Neural progenitor cell (in vitro differentiated cells): ENCODE measurements at regions not wholly inside any gene's neighbourhood (a gene's known extent, or its start where the extent isn't known, plus 50 kb on each side); places are given as distances from the start of the nearest gene placed in this dataset.

ENCODE experiments used
- DNase-seq: peaks from one replicate; pipeline ENCODE4 v3.0.0-alpha.2; 2016; ENCODE audit warnings: low spot score
- H2AFZ ChIP-seq: fragments of 200-600 bp; sonication (generic); replicated peaks from 2 replicates; pipeline ENCODE4 v1.6.1; 2016; ENCODE audit warnings: antibody characterized with exemption
- H3F3A ChIP-seq: fragments of 200-600 bp; sonication (generic); 2 replicates; pipeline ENCODE4 v1.6.1; 2016; ENCODE audit warnings: antibody characterized with exemption, low read depth
- H3K27ac ChIP-seq: fragments of 200-600 bp; sonication (generic); 2 replicates; pipeline ENCODE4 v1.5.1; 2016; ENCODE audit warnings: mild to moderate bottlenecking
- H3K27me3 ChIP-seq: fragments of 200-600 bp; sonication (generic); 2 replicates; pipeline ENCODE4 v1.6.1; 2016; ENCODE audit warnings: mild to moderate bottlenecking, moderate library complexity
- H3K36me3 ChIP-seq: fragments of 200-600 bp; sonication (generic); 2 replicates; pipeline ENCODE4 v1.5.1; 2016
- H3K4me1 ChIP-seq: fragments of 200-600 bp; sonication (generic); 2 replicates; pipeline ENCODE4 v1.6.1; 2016; ENCODE audit warnings: mixed run types
- H3K4me2 ChIP-seq: fragments of 200-600 bp; sonication (generic); 2 replicates; pipeline ENCODE4 v1.6.1; 2016
- H3K4me3 ChIP-seq: fragments of 200-600 bp; sonication (generic); 2 replicates; pipeline ENCODE4 v1.5.1; 2016
- H3K79me2 ChIP-seq: fragments of 200-600 bp; sonication (generic); 2 replicates; pipeline ENCODE4 v1.6.1; 2016; ENCODE audit warnings: low read depth
- H3K9ac ChIP-seq: fragments of 200-600 bp; sonication (generic); 2 replicates; pipeline ENCODE4 v1.6.1; 2016
- H3K9me3 ChIP-seq: fragments of 200-600 bp; sonication (generic); 2 replicates; pipeline ENCODE4 v1.5.1; 2016; ENCODE audit warnings: low read depth
- H4K20me1 ChIP-seq: fragments of 200-600 bp; sonication (generic); 2 replicates; pipeline ENCODE4 v1.6.1; 2016; ENCODE audit warnings: low read depth
- H3K27ac Mint-ChIP-seq: 3 replicates; pipeline ENCODE4 v1.8.0; 2021; ENCODE audit warnings: mixed read lengths
- H3K27me3 Mint-ChIP-seq: 2 replicates; pipeline ENCODE4 v1.8.0; 2022; ENCODE audit warnings: low read depth, mild to moderate bottlenecking, inconsistent platforms, moderate library complexity, mixed read lengths; ENCODE audit not compliant: insufficient read depth
- H3K36me3 Mint-ChIP-seq: 3 replicates; pipeline ENCODE4 v1.8.0; 2021; ENCODE audit warnings: mixed read lengths
- H3K4me1 Mint-ChIP-seq: 3 replicates; pipeline ENCODE4 v1.8.0; 2021; ENCODE audit warnings: mixed read lengths
- H3K4me3 Mint-ChIP-seq: 3 replicates; pipeline ENCODE4 v1.8.0; 2021; ENCODE audit warnings: mild to moderate bottlenecking, moderate library complexity, mixed read lengths
- H3K9me3 Mint-ChIP-seq: 3 replicates; pipeline ENCODE4 v1.8.0; 2020; ENCODE audit warnings: mixed read lengths
- EZH2 ChIP-seq: fragments of 200-600 bp; sonication (generic); IDR thresholded peaks from 2 replicates; pipeline ENCODE4 v1.6.1; 2017; ENCODE audit warnings: antibody characterized with exemption, mild to moderate bottlenecking, moderate library complexity
- EZH2phosphoT487 ChIP-seq: fragments of 200-600 bp; sonication (generic); IDR thresholded peaks from 2 replicates; pipeline ENCODE4 v1.6.1; 2017; ENCODE audit warnings: antibody characterized with exemption
- TF ChIP-seq, protein P1 (sequence below): fragments of 200-600 bp; sonication (generic); IDR thresholded peaks from 2 replicates; pipeline ENCODE4 v1.5.1; 2017; ENCODE audit warnings: antibody characterized with exemption, mild to moderate bottlenecking

DNA sequence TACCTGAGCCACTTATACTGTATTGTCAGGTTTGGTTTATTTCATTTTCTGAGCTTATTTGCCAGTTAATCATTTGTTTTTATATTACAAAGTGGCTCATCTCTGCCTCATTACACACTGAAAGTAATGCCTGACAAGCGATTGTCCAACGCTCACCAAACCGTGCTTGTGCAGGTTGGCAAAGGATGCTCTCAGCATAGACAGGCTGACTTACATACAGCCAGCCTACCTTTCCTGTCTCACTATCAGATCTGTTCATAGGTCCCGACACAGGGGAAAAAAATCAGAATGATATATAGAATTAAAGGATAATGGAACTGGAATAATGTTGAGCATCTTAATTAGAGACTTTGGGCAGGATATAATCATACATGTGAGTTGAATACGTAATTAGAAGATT lies 739.7 kb upstream of the RIOK2 start:
- H3K9ac ChIP-seq = no peak overlapping the region
- no peak for DNase-seq
- H3K4me3 ChIP-seq = no peak overlapping the region
- Mint-ChIP-seq H3K4me3 (no peak overlapping the region), H3K9me3 (no peaks in the 10 kb centered on the region), H3K27ac (no peak overlapping the region), H3K36me3 (no peaks in the 10 kb centered on the region), H3K4me1 (no peaks in the 10 kb centered on the region), H3K27me3 (no peaks in the 10 kb centered on the region)
- no peaks in the 10 kb centered on the region for H3K79me2 ChIP-seq
- H2AFZ ChIP-seq = no peak overlapping the region
- TF ChIP-seq, protein P1, sequence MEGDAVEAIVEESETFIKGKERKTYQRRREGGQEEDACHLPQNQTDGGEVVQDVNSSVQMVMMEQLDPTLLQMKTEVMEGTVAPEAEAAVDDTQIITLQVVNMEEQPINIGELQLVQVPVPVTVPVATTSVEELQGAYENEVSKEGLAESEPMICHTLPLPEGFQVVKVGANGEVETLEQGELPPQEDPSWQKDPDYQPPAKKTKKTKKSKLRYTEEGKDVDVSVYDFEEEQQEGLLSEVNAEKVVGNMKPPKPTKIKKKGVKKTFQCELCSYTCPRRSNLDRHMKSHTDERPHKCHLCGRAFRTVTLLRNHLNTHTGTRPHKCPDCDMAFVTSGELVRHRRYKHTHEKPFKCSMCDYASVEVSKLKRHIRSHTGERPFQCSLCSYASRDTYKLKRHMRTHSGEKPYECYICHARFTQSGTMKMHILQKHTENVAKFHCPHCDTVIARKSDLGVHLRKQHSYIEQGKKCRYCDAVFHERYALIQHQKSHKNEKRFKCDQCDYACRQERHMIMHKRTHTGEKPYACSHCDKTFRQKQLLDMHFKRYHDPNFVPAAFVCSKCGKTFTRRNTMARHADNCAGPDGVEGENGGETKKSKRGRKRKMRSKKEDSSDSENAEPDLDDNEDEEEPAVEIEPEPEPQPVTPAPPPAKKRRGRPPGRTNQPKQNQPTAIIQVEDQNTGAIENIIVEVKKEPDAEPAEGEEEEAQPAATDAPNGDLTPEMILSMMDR = no peak
- TF ChIP-seq EZH2phosphoT487 (no peak), EZH2 (no peak)
- H3K4me1 ChIP-seq = no peaks in the 10 kb centered on the region
- no peaks in the 10 kb centered on the region for H4K20me1 ChIP-seq
- no peaks in the 10 kb centered on the region for H3F3A ChIP-seq
- no peaks in the 10 kb centered on the region for H3K27me3 ChIP-seq
- no peaks in the 10 kb centered on the region for H3K9me3 ChIP-seq
- no peak overlapping the region for H3K27ac ChIP-seq
- H3K36me3 ChIP-seq = no peaks in the 10 kb centered on the region
- H3K4me2 ChIP-seq = no peak overlapping the region

DNA sequence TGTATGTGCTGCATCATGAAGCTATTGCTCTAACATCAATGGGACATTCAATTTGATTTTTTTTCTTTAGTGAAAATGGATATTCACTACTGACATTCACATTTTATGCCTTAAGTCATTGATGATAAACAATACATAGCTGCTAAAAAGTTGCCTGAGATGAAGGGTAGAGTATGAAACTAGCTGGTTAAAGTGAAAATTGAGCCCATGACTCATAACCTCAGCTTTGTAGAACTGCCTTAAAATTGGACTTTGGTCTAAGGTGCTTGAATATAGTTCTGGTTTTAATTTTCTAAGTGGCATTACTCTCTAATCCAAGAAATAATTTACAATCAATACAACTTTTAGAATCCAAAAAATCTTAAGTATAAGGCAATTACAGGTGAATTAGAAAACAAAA lies 740.4 kb upstream of the RIOK2 start:
- Mint-ChIP-seq H3K9me3 (no peaks in the 10 kb centered on the region), H3K27ac (no peak overlapping the region), H3K4me1 (no peaks in the 10 kb centered on the region), H3K27me3 (no peaks in the 10 kb centered on the region), H3K4me3 (no peak overlapping the region), H3K36me3 (no peaks in the 10 kb centered on the region)
- no peaks in the 10 kb centered on the region for H4K20me1 ChIP-seq
- no peak overlapping the region for H3K9ac ChIP-seq
- no peaks in the 10 kb centered on the region for H3K27me3 ChIP-seq
- TF ChIP-seq, protein P1 = no peak
- no peak for TF ChIP-seq EZH2phosphoT487
- TF ChIP-seq EZH2 = no peak
- H3K4me1 ChIP-seq = no peaks in the 10 kb centered on the region
- no peak overlapping the region for H3K4me2 ChIP-seq
- H3K27ac ChIP-seq = no peak overlapping the region
- no peak for DNase-seq
- H3K79me2 ChIP-seq = no peaks in the 10 kb centered on the region
- no peaks in the 10 kb centered on the region for H3K9me3 ChIP-seq
- H3F3A ChIP-seq = no peaks in the 10 kb centered on the region
- H3K4me3 ChIP-seq = no peak overlapping the region
- H3K36me3 ChIP-seq = no peaks in the 10 kb centered on the region
- no peak overlapping the region for H2AFZ ChIP-seq

DNA sequence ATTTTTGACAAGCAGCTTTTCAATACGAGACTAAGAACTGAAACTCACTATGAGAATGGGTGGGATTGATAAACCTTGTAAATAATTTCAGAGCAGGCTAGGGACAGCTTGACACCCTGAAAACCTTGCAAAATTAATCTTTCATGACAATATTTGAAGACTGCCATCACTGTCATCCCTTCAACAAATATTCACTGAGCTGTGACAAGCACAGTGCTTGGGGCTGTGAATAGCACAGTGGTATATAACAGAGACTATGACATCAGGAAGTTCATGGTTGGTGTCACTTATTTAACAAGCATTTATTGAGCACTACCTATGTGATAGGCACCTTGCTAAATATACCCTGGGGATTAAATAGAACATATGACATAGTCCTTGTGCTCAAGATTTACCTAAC lies 741.0 kb upstream of the RIOK2 start:
- no peak for DNase-seq
- H4K20me1 ChIP-seq = no peaks in the 10 kb centered on the region
- H2AFZ ChIP-seq = no peak overlapping the region
- H3K36me3 Mint-ChIP-seq = no peaks in the 10 kb centered on the region
- H3K9ac ChIP-seq = no peak overlapping the region
- no peaks in the 10 kb centered on the region for H3F3A ChIP-seq
- H3K4me3 Mint-ChIP-seq = no peak overlapping the region
- H3K4me2 ChIP-seq = no peak overlapping the region
- no peaks in the 10 kb centered on the region for H3K27me3 Mint-ChIP-seq
- TF ChIP-seq, protein P1 = no peak
- TF ChIP-seq EZH2phosphoT487 (no peak), EZH2 (no peak)
- H3K4me1 Mint-ChIP-seq = no peaks in the 10 kb centered on the region
- no peaks in the 10 kb centered on the region for H3K9me3 Mint-ChIP-seq
- H3K27ac ChIP-seq = no peak overlapping the region
- no peak overlapping the region for H3K27ac Mint-ChIP-seq
- no peaks in the 10 kb centered on the region for H3K79me2 ChIP-seq
- H3K36me3 ChIP-seq = no peaks in the 10 kb centered on the region
- no peak overlapping the region for H3K4me3 ChIP-seq
- no peaks in the 10 kb centered on the region for H3K4me1 ChIP-seq
- no peaks in the 10 kb centered on the region for H3K27me3 ChIP-seq
- H3K9me3 ChIP-seq = no peaks in the 10 kb centered on the region

DNA sequence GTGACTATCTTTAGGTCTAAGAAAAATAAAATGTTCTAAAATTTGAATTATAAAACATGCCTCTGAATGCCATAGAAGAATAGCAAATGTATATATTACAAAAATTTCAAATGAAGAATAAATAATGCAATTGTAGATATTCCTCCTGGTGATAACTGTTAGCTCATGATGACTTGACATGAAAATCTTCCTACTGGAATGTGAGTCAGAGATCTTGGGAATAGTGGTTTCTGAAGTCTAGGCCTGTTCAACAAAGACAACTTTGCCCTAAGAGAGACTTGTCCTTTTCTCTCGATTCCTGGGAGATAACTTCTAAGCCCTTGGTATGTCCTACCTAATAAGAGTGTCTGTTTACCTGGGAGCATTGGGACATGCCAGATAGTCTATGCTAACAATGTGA lies 746.3 kb upstream of the RIOK2 start:
- Mint-ChIP-seq H3K4me1 (no peaks in the 10 kb centered on the region), H3K27me3 (no peaks in the 10 kb centered on the region), H3K9me3 (no peaks in the 10 kb centered on the region), H3K36me3 (no peaks in the 10 kb centered on the region), H3K4me3 (no peak overlapping the region), H3K27ac (no peak overlapping the region)
- H3K79me2 ChIP-seq = no peaks in the 10 kb centered on the region
- H3K4me3 ChIP-seq = no peak overlapping the region
- no peak overlapping the region for H3K9ac ChIP-seq
- H4K20me1 ChIP-seq = no peaks in the 10 kb centered on the region
- no peak overlapping the region for H3K4me2 ChIP-seq
- no peak overlapping the region for H2AFZ ChIP-seq
- no peaks in the 10 kb centered on the region for H3K36me3 ChIP-seq
- H3F3A ChIP-seq = no peaks in the 10 kb centered on the region
- H3K4me1 ChIP-seq = no peaks in the 10 kb centered on the region
- TF ChIP-seq EZH2 (no peak), EZH2phosphoT487 (no peak)
- TF ChIP-seq, protein P1 = no peak
- no peak overlapping the region for H3K27ac ChIP-seq
- H3K9me3 ChIP-seq = no peaks in the 10 kb centered on the region
- no peak for DNase-seq
- no peaks in the 10 kb centered on the region for H3K27me3 ChIP-seq
